Parathyroid adenoma (tissue), 2 donors: ENCODE measurements at regions not wholly inside any gene's neighbourhood (a gene's known extent, or its start where the extent isn't known, plus 50 kb on each side); places are given as distances from the start of the nearest gene placed in this dataset.
A peak's percentile ranks its signal among the peaks of the same experiment; 100 is the strongest.

ENCODE experiments used
- H2AFZ ChIP-seq: fragments of 300-600 bp; sonication (generic); one replicate; pipeline ENCODE4 v1.7.0; 2017; ENCODE audit warnings: antibody characterized with exemption, mild to moderate bottlenecking
- H3K27ac ChIP-seq: fragments of 300-600 bp; sonication (generic); one replicate; pipeline ENCODE4 v1.7.0; 2017
- H3K27me3 ChIP-seq: fragments of 300-600 bp; sonication (generic); one replicate; pipeline ENCODE4 v1.7.0; 2017; ENCODE audit warnings: low read length; ENCODE audit not compliant: control insufficient read depth, insufficient read depth
- H3K36me3 ChIP-seq: fragments of 300-600 bp; sonication (generic); one replicate; pipeline ENCODE4 v1.7.0; 2017; ENCODE audit warnings: low read length; ENCODE audit not compliant: control insufficient read depth, insufficient read depth
- H3K4me1 ChIP-seq: fragments of 300-600 bp; sonication (generic); one replicate; pipeline ENCODE4 v1.7.0; 2017; ENCODE audit warnings: control low read depth
- H3K4me2 ChIP-seq: fragments of 300-600 bp; sonication (generic); one replicate; pipeline ENCODE4 v1.7.0; 2017; ENCODE audit warnings: low read length
- H3K4me3 ChIP-seq: fragments of 300-600 bp; sonication (generic); one replicate; pipeline ENCODE4 v1.7.0; 2017; ENCODE audit warnings: low read depth, low read length
- H3K79me2 ChIP-seq: fragments of 300-600 bp; sonication (generic); one replicate; pipeline ENCODE4 v1.7.0; 2017; ENCODE audit warnings: control low read depth
- H3K9ac ChIP-seq: fragments of 300-600 bp; sonication (generic); one replicate; pipeline ENCODE4 v1.7.0; 2017; ENCODE audit warnings: mild to moderate bottlenecking
- H3K9me3 ChIP-seq: fragments of 300-600 bp; sonication (generic); one replicate; pipeline ENCODE4 v1.7.0; 2017; ENCODE audit warnings: low read length; ENCODE audit not compliant: control insufficient read depth
- CTCF ChIP-seq: fragments of 300-600 bp; sonication (generic); IDR thresholded peaks from one replicate; pipeline ENCODE4 v1.7.0; 2017; ENCODE audit warnings: antibody characterized with exemption, mild to moderate bottlenecking
- donor health status: primary hyperparathyroidism.

GRCh38 chr22:23522623-23523251, 57.4 kb downstream of the IGLL1 start:
- no peaks in the 10 kb centered on the region for H3K9me3 ChIP-seq
- H3K4me3 ChIP-seq: no peak overlapping the region
- no peak overlapping the region for H2AFZ ChIP-seq
- H3K4me1 ChIP-seq: peaks cover 3% of the 10 kb centered on the region
- H3K27me3 ChIP-seq: no peaks in the 10 kb centered on the region
- TF ChIP-seq CTCF: no peak
- no peak overlapping the region for H3K9ac ChIP-seq
- H3K36me3 ChIP-seq: no peaks in the 10 kb centered on the region
- H3K4me2 ChIP-seq: no peak overlapping the region
- H3K27ac ChIP-seq: peak overlapping the region; percentile 68
- H3K79me2 ChIP-seq: no peaks in the 10 kb centered on the region

- H3K4me1 ChIP-seq: peaks cover 3% of the 10 kb centered on the region
- no peaks in the 10 kb centered on the region for H3K36me3 ChIP-seq
- TF ChIP-seq CTCF: no peak
These were observed 58.5 kb downstream of the IGLL1 start for GRCh38 chr22:23521441-23522113.

GRCh38 chr22:23520863-23521440, 59.1 kb downstream of the IGLL1 start:
- Histone ChIP-seq H2AFZ (peak overlapping the region; percentile 89), H3K27me3 (no peaks in the 10 kb centered on the region), H3K4me2 (peak overlapping the region; percentile 94), H3K79me2 (no peaks in the 10 kb centered on the region), H3K9ac (no peak overlapping the region), H3K27ac (peak overlapping the region; percentile 80), H3K9me3 (no peaks in the 10 kb centered on the region), H3K36me3 (no peaks in the 10 kb centered on the region), H3K4me1 (peaks cover 3% of the 10 kb centered on the region), H3K4me3 (peak overlapping the region; percentile 72)
- no peak for TF ChIP-seq CTCF

More at GRCh38 chr22:23521441-23522113, 58.5 kb downstream of the IGLL1 start:
- H3K27ac ChIP-seq: peak overlapping the region; percentile 80
- H2AFZ ChIP-seq: peak overlapping the region; percentile 89
- H3K79me2 ChIP-seq: no peaks in the 10 kb centered on the region
- H3K9me3 ChIP-seq: no peaks in the 10 kb centered on the region
- H3K4me2 ChIP-seq: peak overlapping the region; percentile 94
- peak overlapping the region; percentile 72 for H3K4me3 ChIP-seq
- H3K27me3 ChIP-seq: no peaks in the 10 kb centered on the region
- no peak overlapping the region for H3K9ac ChIP-seq

GRCh38 chr22:23519442-23520157, 60.5 kb downstream of the IGLL1 start:
- Histone ChIP-seq H3K9ac (no peak overlapping the region), H3K27me3 (no peaks in the 10 kb centered on the region), H3K4me1 (peaks cover 3% of the 10 kb centered on the region), H3K27ac (no peak overlapping the region), H3K36me3 (no peaks in the 10 kb centered on the region), H2AFZ (no peak overlapping the region), H3K79me2 (no peaks in the 10 kb centered on the region), H3K9me3 (no peaks in the 10 kb centered on the region), H3K4me2 (no peak overlapping the region), H3K4me3 (no peak overlapping the region)
- TF ChIP-seq CTCF: no peak
